Upper lobe of right lung (tissue), 1 donor: ENCODE measurements at regions not wholly inside any gene's neighbourhood (a gene's known extent, or its start where the extent isn't known, plus 50 kb on each side); places are given as distances from the start of the nearest gene placed in this dataset.

Experiments
- ATAC-seq: fragments of 200-7000 bp; cut with Tn5 transposase; one replicate; pipeline ENCODE4 v1.9.1; 2020; ENCODE audit warnings: mild to moderate bottlenecking, moderate library complexity
- DNase-seq: peaks from one replicate; pipeline ENCODE4 v3.0.0-alpha.2; 2020
- H3K27ac ChIP-seq: fragments of 200-600 bp; one replicate; pipeline ENCODE4 v1.8.0; 2022
- H3K27me3 ChIP-seq: fragments of 200-600 bp; one replicate; pipeline ENCODE4 v1.8.0; 2022; ENCODE audit warnings: mild to moderate bottlenecking
- H3K36me3 ChIP-seq: fragments of 200-600 bp; one replicate; pipeline ENCODE4 v1.8.0; 2022
- H3K4me1 ChIP-seq: fragments of 200-600 bp; one replicate; pipeline ENCODE4 v1.8.0; 2022
- H3K4me3 ChIP-seq: fragments of 200-600 bp; one replicate; pipeline ENCODE4 v1.8.0; 2022; ENCODE audit warnings: mild to moderate bottlenecking
- H3K9me3 ChIP-seq: fragments of 200-600 bp; one replicate; pipeline ENCODE4 v1.8.0; 2022
- intact Hi-C: fragments of 100-400 bp; cut with DNase I; formaldehyde crosslinking; loops from one replicate; pipeline ENCODE4 v1.11.0; 2022
- TF ChIP-seq, protein P1 (sequence below): fragments of 200-600 bp; IDR thresholded peaks from one replicate; pipeline ENCODE4 v1.8.0; 2022; ENCODE audit warnings: antibody characterized with exemption
- donor health status: DM: no; HTN: yes; CAD: no; lungs with severe emphysema.

DNA sequence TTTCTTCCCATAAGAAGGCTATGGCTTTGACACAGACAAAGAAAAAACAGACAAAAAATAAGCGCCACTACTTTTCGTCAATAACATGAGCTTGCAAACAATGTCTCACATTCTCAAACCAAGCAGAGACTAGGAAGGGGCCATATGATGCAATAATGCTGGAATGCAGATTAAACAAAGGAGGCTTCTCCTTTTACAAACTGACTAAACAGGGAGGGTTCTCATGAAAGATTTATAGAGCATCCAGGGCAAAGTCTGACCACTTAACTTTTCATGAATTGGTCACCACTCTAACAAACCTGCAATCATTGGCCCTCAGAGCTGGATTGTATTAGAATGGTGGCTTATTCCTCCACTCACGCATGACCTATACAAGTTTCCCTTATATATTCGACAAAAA lies 663.3 kb upstream of the CHAC2 start:
- ATAC-seq (no peak), DNase-seq (no peak)
- H3K36me3 ChIP-seq: no peaks in the 10 kb centered on the region
- no peak overlapping the region for H3K4me3 ChIP-seq
- no peaks in the 10 kb centered on the region for H3K4me1 ChIP-seq
- no peaks in the 10 kb centered on the region for H3K9me3 ChIP-seq
- intact Hi-C loops: no loop called here
- TF ChIP-seq, protein P1, sequence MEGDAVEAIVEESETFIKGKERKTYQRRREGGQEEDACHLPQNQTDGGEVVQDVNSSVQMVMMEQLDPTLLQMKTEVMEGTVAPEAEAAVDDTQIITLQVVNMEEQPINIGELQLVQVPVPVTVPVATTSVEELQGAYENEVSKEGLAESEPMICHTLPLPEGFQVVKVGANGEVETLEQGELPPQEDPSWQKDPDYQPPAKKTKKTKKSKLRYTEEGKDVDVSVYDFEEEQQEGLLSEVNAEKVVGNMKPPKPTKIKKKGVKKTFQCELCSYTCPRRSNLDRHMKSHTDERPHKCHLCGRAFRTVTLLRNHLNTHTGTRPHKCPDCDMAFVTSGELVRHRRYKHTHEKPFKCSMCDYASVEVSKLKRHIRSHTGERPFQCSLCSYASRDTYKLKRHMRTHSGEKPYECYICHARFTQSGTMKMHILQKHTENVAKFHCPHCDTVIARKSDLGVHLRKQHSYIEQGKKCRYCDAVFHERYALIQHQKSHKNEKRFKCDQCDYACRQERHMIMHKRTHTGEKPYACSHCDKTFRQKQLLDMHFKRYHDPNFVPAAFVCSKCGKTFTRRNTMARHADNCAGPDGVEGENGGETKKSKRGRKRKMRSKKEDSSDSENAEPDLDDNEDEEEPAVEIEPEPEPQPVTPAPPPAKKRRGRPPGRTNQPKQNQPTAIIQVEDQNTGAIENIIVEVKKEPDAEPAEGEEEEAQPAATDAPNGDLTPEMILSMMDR: no peak
- no peak overlapping the region for H3K27ac ChIP-seq
- H3K27me3 ChIP-seq: no peaks in the 10 kb centered on the region

DNA sequence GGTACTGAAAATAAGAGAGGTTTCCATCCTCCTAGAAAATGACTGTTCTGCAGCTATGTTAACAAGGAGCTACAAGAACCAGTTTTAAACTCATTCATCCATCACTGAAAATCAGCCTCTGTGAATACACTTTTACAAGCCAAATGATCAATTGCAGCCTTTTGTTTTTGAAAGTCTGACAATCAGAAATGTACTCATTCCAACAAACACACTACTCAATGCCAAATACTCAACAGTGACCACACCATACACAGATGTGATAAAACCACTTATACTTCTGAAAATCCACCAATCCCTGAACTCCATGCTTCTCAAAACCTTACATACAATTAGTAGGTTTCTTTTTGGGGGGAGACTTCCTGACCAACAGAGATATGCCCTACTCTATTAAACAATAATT lies 663.9 kb upstream of the CHAC2 start:
- intact Hi-C loops: no loop called here
- no peaks in the 10 kb centered on the region for H3K36me3 ChIP-seq
- ATAC-seq (no peak), DNase-seq (no peak)
- H3K4me1 ChIP-seq: no peaks in the 10 kb centered on the region
- no peaks in the 10 kb centered on the region for H3K27me3 ChIP-seq
- H3K9me3 ChIP-seq: no peaks in the 10 kb centered on the region
- H3K4me3 ChIP-seq: no peak overlapping the region
- TF ChIP-seq, protein P1: no peak
- H3K27ac ChIP-seq: no peak overlapping the region

DNA sequence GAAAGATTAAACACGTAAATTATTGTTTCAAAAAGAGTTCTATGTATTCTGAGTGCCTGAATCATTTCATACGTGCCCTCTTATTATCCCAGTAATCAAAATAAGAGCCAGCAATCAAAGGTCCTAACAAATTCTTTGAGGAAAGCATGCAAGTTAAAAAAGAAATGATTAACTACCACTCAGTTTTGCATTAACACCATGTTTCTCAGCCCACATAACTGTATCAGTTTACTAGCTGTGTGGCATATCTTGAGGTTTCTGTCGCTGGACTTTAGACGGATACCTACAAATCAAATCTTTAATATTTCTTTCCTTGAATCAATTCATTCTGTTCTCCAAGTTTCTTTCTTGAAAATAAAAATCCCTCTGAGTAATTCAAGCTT lies 668.9 kb upstream of the CHAC2 start:
- ATAC-seq: no peak
- Histone ChIP-seq H3K27me3 (no peaks in the 10 kb centered on the region), H3K36me3 (no peaks in the 10 kb centered on the region), H3K4me3 (no peak overlapping the region), H3K27ac (no peak overlapping the region), H3K4me1 (no peaks in the 10 kb centered on the region), H3K9me3 (no peaks in the 10 kb centered on the region)
- no peak for DNase-seq
- intact Hi-C loops: no loop called here
- TF ChIP-seq, protein P1: no peak

DNA sequence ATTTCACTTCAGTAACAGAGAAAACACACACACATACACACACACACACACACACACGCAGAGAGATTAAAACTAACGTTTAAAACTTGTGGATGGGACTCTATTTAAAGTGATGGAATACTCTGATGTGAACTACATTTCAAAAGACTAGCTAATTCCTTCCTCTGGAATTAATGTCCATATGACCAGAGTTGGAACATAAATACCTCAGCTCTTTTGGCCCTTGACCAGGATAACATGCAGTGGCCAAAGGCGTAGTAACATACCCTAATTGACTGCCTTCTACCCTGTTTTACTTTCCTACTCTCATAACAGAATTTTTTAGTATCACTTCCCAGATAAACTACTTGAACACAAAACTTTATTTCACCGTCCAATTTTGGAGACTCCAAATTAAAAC lies 671.3 kb upstream of the CHAC2 start:
- no peaks in the 10 kb centered on the region for H3K4me1 ChIP-seq
- no peak overlapping the region for H3K4me3 ChIP-seq
- no peak overlapping the region for H3K27ac ChIP-seq
- ATAC-seq (no peak), DNase-seq (no peak)
- intact Hi-C loops: no loop called here
- TF ChIP-seq, protein P1: no peak
- no peaks in the 10 kb centered on the region for H3K9me3 ChIP-seq
- no peaks in the 10 kb centered on the region for H3K36me3 ChIP-seq
- H3K27me3 ChIP-seq: no peaks in the 10 kb centered on the region

DNA sequence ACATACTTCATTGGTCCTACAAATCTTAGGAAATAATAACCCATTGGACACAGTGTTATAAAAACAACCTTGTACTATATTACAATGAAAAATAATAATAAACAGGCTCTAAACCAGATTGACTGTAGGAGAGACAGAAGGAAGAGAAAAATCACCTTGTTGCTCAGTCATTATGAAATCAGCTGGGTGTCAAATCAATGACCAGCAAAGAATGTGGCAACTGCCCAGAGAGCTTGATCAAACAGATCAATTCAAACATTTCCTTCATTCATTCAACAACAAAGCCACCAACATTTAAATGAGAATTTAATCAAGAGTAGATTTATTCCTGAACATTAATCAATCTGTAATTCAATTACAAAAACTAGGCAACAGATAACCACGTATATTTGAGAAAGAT lies 671.9 kb upstream of the CHAC2 start:
- Histone ChIP-seq H3K4me1 (no peaks in the 10 kb centered on the region), H3K4me3 (no peak overlapping the region), H3K36me3 (no peaks in the 10 kb centered on the region), H3K27me3 (no peaks in the 10 kb centered on the region), H3K9me3 (no peaks in the 10 kb centered on the region), H3K27ac (no peak overlapping the region)
- intact Hi-C loops: no loop called here
- TF ChIP-seq, protein P1: no peak
- DNase-seq (no peak), ATAC-seq (no peak)

DNA sequence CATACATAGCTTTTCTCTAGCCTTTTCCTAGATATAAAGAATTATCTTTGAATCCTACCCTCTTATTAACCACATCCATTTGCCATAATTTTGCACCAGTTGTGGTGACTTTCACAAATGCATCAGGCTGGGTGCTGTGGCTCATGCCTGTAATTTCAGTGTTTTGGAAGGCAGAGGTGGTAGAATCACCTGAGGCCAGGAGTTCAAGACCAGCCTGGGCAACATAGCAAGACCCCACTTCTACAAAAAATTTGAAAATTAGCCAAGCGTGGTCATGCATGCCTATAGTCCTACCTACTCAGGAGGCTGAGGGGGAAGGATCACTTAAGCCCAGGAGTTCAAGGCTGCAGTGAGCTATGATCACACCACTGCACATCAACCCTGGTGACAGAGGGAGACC lies 672.4 kb upstream of the CHAC2 start:
- ATAC-seq (no peak), DNase-seq (no peak)
- intact Hi-C loops: no loop called here
- no peaks in the 10 kb centered on the region for H3K9me3 ChIP-seq
- H3K27me3 ChIP-seq: no peaks in the 10 kb centered on the region
- TF ChIP-seq, protein P1: no peak
- H3K36me3 ChIP-seq: no peaks in the 10 kb centered on the region
- no peaks in the 10 kb centered on the region for H3K4me1 ChIP-seq
- no peak overlapping the region for H3K4me3 ChIP-seq
- H3K27ac ChIP-seq: no peak overlapping the region
